ENCODE measurements at regions not wholly inside any gene's neighbourhood (a gene's known extent, or its start where the extent isn't known, plus 50 kb on each side); places are given as distances from the start of the nearest gene placed in this dataset.
"Not testable (repeated sequence)": the region's sequence is repeated elsewhere in the genome, so short reads cannot be mapped to it uniquely, and the experiment has no call there.

GRCh38 chr2:215829261-215829660 lies 184.1 kb downstream of the MREG start:
- no peak for ATAC-seq (ENCODE audit: insufficient number of reproducible peaks, low FRiP score, low read depth)
- peaks cover 24 to 63% of the 10 kb centered on the region in 2 donors for H3K4me1 ChIP-seq (ENCODE audit: control insufficient read depth in 1 of 2, low read depth in 2 of 2)
- TF ChIP-seq, protein P1, sequence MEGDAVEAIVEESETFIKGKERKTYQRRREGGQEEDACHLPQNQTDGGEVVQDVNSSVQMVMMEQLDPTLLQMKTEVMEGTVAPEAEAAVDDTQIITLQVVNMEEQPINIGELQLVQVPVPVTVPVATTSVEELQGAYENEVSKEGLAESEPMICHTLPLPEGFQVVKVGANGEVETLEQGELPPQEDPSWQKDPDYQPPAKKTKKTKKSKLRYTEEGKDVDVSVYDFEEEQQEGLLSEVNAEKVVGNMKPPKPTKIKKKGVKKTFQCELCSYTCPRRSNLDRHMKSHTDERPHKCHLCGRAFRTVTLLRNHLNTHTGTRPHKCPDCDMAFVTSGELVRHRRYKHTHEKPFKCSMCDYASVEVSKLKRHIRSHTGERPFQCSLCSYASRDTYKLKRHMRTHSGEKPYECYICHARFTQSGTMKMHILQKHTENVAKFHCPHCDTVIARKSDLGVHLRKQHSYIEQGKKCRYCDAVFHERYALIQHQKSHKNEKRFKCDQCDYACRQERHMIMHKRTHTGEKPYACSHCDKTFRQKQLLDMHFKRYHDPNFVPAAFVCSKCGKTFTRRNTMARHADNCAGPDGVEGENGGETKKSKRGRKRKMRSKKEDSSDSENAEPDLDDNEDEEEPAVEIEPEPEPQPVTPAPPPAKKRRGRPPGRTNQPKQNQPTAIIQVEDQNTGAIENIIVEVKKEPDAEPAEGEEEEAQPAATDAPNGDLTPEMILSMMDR (IDR thresholded peaks at IDR 0.05), result no peak
- no peaks in the 10 kb centered on the region for H3K36me3 ChIP-seq
- no peak overlapping the region for H3K4me3 ChIP-seq
- no peaks in the 10 kb centered on the region for H3K27me3 ChIP-seq (replicated peaks; ENCODE audit: insufficient read depth)
- DNase-seq (ENCODE audit: low spot score), result no peak
- H3K27ac ChIP-seq, result peak overlapping the region in 1 of 2 donors; percentile 21
- H3K9me3 ChIP-seq, result no peaks in the 10 kb centered on the region

GRCh38 chr2:215828528-215829184 lies 184.7 kb downstream of the MREG start:
- H3K4me3 ChIP-seq, result no peak overlapping the region
- DNase-seq (ENCODE audit: low spot score) (no peak), ATAC-seq (ENCODE audit: insufficient number of reproducible peaks, low FRiP score, low read depth) (no peak)
- H3K4me1 ChIP-seq (ENCODE audit: control insufficient read depth in 1 of 2, low read depth in 2 of 2), result peaks cover 24 to 62% of the 10 kb centered on the region in 2 donors
- TF ChIP-seq, protein P1 (IDR thresholded peaks at IDR 0.05), result peak; percentile 36
- no peaks in the 10 kb centered on the region for H3K36me3 ChIP-seq
- no peaks in the 10 kb centered on the region for H3K9me3 ChIP-seq
- no peak overlapping the region for H3K27ac ChIP-seq
- H3K27me3 ChIP-seq (replicated peaks; ENCODE audit: insufficient read depth), result no peaks in the 10 kb centered on the region

- ATAC-seq (ENCODE audit: insufficient number of reproducible peaks, low FRiP score, low read depth), result no peak
- peak overlapping the region; percentile 33 to 58 for H3K27ac ChIP-seq
- TF ChIP-seq, protein P1 (IDR thresholded peaks at IDR 0.05), result no peak
These were observed 186.4 kb downstream of the MREG start for GRCh38 chr2:215826838-215827441.

GRCh38 chr2:215826376-215826775 lies 187.0 kb downstream of the MREG start:
- TF ChIP-seq, protein P1 (IDR thresholded peaks at IDR 0.05), result no peak
- Histone ChIP-seq H3K36me3 (no peaks in the 10 kb centered on the region), H3K27me3 (replicated peaks; ENCODE audit: insufficient read depth) (no peaks in the 10 kb centered on the region), H3K4me1 (ENCODE audit: control insufficient read depth in 1 of 2, low read depth in 2 of 2) (peaks cover 11 to 39% of the 10 kb centered on the region in 2 donors), H3K4me3 (no peak overlapping the region), H3K27ac (peak overlapping the region; percentile 33 to 58), H3K9me3 (peaks cover 4% of the 10 kb centered on the region)
- ATAC-seq (ENCODE audit: insufficient number of reproducible peaks, low FRiP score, low read depth), result no peak
- DNase-seq (ENCODE audit: low spot score), result no peak

More at GRCh38 chr2:215826838-215827441, 186.4 kb downstream of the MREG start:
- peaks cover 16 to 44% of the 10 kb centered on the region in 2 donors for H3K4me1 ChIP-seq (ENCODE audit: control insufficient read depth in 1 of 2, low read depth in 2 of 2)
- no peaks in the 10 kb centered on the region for H3K9me3 ChIP-seq
- H3K27me3 ChIP-seq (replicated peaks; ENCODE audit: insufficient read depth), result no peaks in the 10 kb centered on the region
- DNase-seq (ENCODE audit: low spot score), result no peak
- H3K36me3 ChIP-seq, result no peaks in the 10 kb centered on the region
- no peak overlapping the region for H3K4me3 ChIP-seq

DNA sequence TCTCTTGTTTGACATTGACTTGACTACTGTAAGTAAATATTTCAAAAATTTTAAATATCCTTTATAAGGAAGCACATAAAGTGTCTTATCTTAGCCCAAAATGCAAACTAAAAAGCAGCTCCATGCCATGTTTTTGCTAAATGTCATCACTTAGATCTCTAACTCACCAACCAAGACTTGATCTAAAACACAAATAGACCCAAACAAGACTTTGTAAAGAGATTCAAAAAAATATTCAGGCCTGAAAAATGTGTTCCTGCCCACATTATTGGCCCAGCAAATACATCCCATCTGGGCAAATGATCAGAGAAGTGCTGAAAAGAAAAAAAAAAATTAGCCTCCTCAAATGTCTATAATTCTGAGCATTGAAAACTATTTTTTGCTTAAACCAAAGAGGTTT lies 187.6 kb downstream of the MREG start:
- peaks cover 7% of the 10 kb centered on the region for H3K9me3 ChIP-seq
- peaks cover 5 to 32% of the 10 kb centered on the region in 2 donors for H3K4me1 ChIP-seq (ENCODE audit: control insufficient read depth in 1 of 2, low read depth in 2 of 2)
- no peaks in the 10 kb centered on the region for H3K36me3 ChIP-seq
- TF ChIP-seq, protein P1 (IDR thresholded peaks at IDR 0.05), result no peak
- no peaks in the 10 kb centered on the region for H3K27me3 ChIP-seq (replicated peaks; ENCODE audit: insufficient read depth)
- H3K27ac ChIP-seq, result peak overlapping the region in 1 of 2 donors; percentile 33
- no peak overlapping the region for H3K4me3 ChIP-seq
- ATAC-seq (ENCODE audit: insufficient number of reproducible peaks, low FRiP score, low read depth) (no peak), DNase-seq (ENCODE audit: low spot score) (no peak)

DNA sequence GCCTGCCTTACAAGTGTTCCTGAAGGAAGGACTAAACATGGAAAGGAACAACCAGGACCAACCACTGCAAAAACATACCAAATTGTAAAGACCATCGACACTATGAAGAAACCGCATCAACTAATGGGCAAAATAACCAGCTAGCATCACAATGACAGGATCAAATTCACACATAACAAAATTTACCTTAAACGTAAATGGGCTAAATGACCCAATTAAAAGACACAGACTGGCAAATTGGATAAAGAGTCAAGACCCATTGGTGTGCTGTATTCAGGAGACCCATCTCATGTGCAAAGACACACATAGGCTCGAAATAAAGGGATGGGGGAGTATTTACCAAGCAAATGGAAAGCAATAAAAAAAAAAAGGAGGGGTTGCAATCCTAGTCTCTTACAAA lies 192.1 kb downstream of the MREG start:
- H3K27ac ChIP-seq; H3K36me3 ChIP-seq; H3K27me3 ChIP-seq (replicated peaks; ENCODE audit: insufficient read depth); H3K9me3 ChIP-seq; ATAC-seq (ENCODE audit: insufficient number of reproducible peaks, low FRiP score, low read depth); DNase-seq (ENCODE audit: low spot score); H3K4me1 ChIP-seq (ENCODE audit: control insufficient read depth in 1 of 2, low read depth in 2 of 2); H3K4me3 ChIP-seq: not testable (repeated sequence)

DNA sequence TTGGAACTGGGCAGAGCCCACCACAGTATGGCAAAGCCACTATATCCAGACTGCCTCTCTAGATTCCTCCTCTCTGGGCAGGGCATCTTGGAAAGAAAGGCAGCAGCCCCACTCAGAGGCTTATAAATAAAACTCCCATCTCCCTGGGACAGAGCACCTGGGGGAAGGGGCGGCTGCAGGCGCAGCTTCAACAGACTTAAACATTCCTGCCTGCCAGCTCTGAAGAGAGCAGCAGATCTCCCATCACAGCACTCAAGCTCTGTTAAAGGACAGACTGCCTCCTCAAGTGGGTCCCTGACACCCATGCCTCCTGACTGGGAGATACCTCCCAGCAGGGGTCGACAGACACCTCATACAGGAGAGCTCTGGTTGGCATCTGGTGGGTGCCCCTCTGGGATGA lies 193.6 kb downstream of the MREG start:
- not testable (repeated sequence) for DNase-seq (ENCODE audit: low spot score); H3K27ac ChIP-seq; ATAC-seq (ENCODE audit: insufficient number of reproducible peaks, low FRiP score, low read depth); H3K9me3 ChIP-seq; H3K4me1 ChIP-seq (ENCODE audit: control insufficient read depth in 1 of 2, low read depth in 2 of 2); H3K4me3 ChIP-seq; H3K36me3 ChIP-seq; H3K27me3 ChIP-seq (replicated peaks; ENCODE audit: insufficient read depth)

Measured in thoracic aorta (tissue), 2 donors.